ENCODE measurements at regions not wholly inside any gene's neighbourhood (a gene's known extent, or its start where the extent isn't known, plus 50 kb on each side); places are given as distances from the start of the nearest gene placed in this dataset.
"Not testable (repeated sequence)": the region's sequence is repeated elsewhere in the genome, so short reads cannot be mapped to it uniquely, and the experiment has no call there.

GRCh38 chr1:57612833-57613232 is 189.0 kb upstream of the DAB1 start:
- no peak for FAIRE-seq

GRCh38 chr1:57605933-57606332 is 182.1 kb upstream of the DAB1 start:
- no peak for FAIRE-seq

- FAIRE-seq = no peak
These were observed 179.8 kb upstream of the DAB1 start for GRCh38 chr1:57603696-57604095.

GRCh38 chr1:57600424-57600823 is 176.6 kb upstream of the DAB1 start:
- no peak for FAIRE-seq

GRCh38 chr1:57599236-57599994 is 175.6 kb upstream of the DAB1 start:
- no peak for FAIRE-seq

- no peak for FAIRE-seq
These were observed 173.2 kb upstream of the DAB1 start for GRCh38 chr1:57597036-57597435.

- no peak for FAIRE-seq
These were observed 170.1 kb upstream of the DAB1 start for GRCh38 chr1:57594002-57594401.

- FAIRE-seq = no peak
These were observed 168.0 kb upstream of the DAB1 start for GRCh38 chr1:57591842-57592241.

- no peak for FAIRE-seq
These were observed 167.1 kb upstream of the DAB1 start for GRCh38 chr1:57590978-57591377.

- no peak for FAIRE-seq
These were observed 163.0 kb upstream of the DAB1 start for GRCh38 chr1:57586842-57587241.

GRCh38 chr1:57578680-57579079 is 154.8 kb upstream of the DAB1 start:
- no peak for FAIRE-seq

- no peak for FAIRE-seq
These were observed 154.2 kb upstream of the DAB1 start for GRCh38 chr1:57578099-57578498.

- FAIRE-seq = no peak
These were observed 152.9 kb upstream of the DAB1 start for GRCh38 chr1:57576756-57577155.

- FAIRE-seq = no peak
These were observed 148.2 kb upstream of the DAB1 start for GRCh38 chr1:57572016-57572415.

GRCh38 chr1:57558066-57558465 is 134.2 kb upstream of the DAB1 start:
- FAIRE-seq = not testable (repeated sequence)

GRCh38 chr1:57553666-57554065 is 129.8 kb upstream of the DAB1 start:
- no peak for FAIRE-seq

- no peak for FAIRE-seq
These were observed 127.6 kb upstream of the DAB1 start for GRCh38 chr1:57551476-57551875.

- no peak for FAIRE-seq
These were observed 126.2 kb upstream of the DAB1 start for GRCh38 chr1:57550092-57550491.

- FAIRE-seq = no peak
These were observed 125.4 kb upstream of the DAB1 start for GRCh38 chr1:57549300-57549699.

- FAIRE-seq = no peak
These were observed 122.9 kb upstream of the DAB1 start for GRCh38 chr1:57546549-57547330.

GRCh38 chr1:57544345-57544744 is 120.5 kb upstream of the DAB1 start:
- FAIRE-seq = no peak

GRCh38 chr1:57536749-57537423 is 113.0 kb upstream of the DAB1 start:
- FAIRE-seq = no peak

GRCh38 chr1:57532299-57532698 is 108.4 kb upstream of the DAB1 start:
- FAIRE-seq = no peak

- FAIRE-seq = not testable (repeated sequence)
These were observed 107.0 kb upstream of the DAB1 start for GRCh38 chr1:57530911-57531260.
